Activated CD4-positive, alpha-beta T cell treated with anti-CD3 and anti-CD28 coated beads, Interleukin-2, amount 50 U/mL, for 24 hours (primary cell): ENCODE measurements at regions not wholly inside any gene's neighbourhood (a gene's known extent, or its start where the extent isn't known, plus 50 kb on each side); places are given as distances from the start of the nearest gene placed in this dataset.
"Not testable (repeated sequence)": the region's sequence is repeated elsewhere in the genome, so short reads cannot be mapped to it uniquely, and the experiment has no call there.

ENCODE experiments used
- DNase-seq, 2 donors: peaks; one replicate each; pipeline ENCODE4 v3.0.0-alpha.2; 2020; ENCODE audit warnings: low read depth in 1 of 2, low spot score in 1 of 2

- DNase-seq = no peak
Observed at GRCh38 chr1:182331387-182331786, 60.2 kb downstream of the GLUL start.

- DNase-seq = no peak
Observed at GRCh38 chr1:182330303-182330702, 61.3 kb downstream of the GLUL start.

- no peak for DNase-seq
Observed at GRCh38 chr1:182329471-182329870, 62.1 kb downstream of the GLUL start.

- no peak for DNase-seq
Observed at GRCh38 chr1:182328591-182328990, 63.0 kb downstream of the GLUL start.

GRCh38 chr1:182325339-182325738 is 66.3 kb downstream of the GLUL start:
- no peak for DNase-seq

- not testable (repeated sequence) for DNase-seq
Observed at GRCh38 chr1:182321532-182321931, 70.1 kb downstream of the GLUL start.

GRCh38 chr1:182317611-182318161 is 73.9 kb downstream of the GLUL start:
- DNase-seq = no peak

GRCh38 chr1:182316454-182316853 is 75.1 kb downstream of the GLUL start:
- not testable (repeated sequence) for DNase-seq

GRCh38 chr1:182315167-182315556 is 76.4 kb downstream of the GLUL start:
- no peak for DNase-seq

GRCh38 chr1:182309631-182310351 is 81.8 kb downstream of the GLUL start:
- no peak for DNase-seq

- DNase-seq = no peak
Observed at GRCh38 chr1:182308826-182309225, 82.8 kb downstream of the GLUL start.

- DNase-seq = not testable (repeated sequence)
Observed at GRCh38 chr1:182307486-182307885, 84.1 kb downstream of the GLUL start.

GRCh38 chr1:182305861-182306260 is 85.7 kb downstream of the GLUL start:
- no peak for DNase-seq

GRCh38 chr1:182304627-182305026 is 87.0 kb downstream of the GLUL start:
- DNase-seq = no peak

GRCh38 chr1:182304218-182304617 is 87.4 kb downstream of the GLUL start:
- DNase-seq = no peak

GRCh38 chr1:182303778-182304177 is 87.8 kb downstream of the GLUL start:
- no peak for DNase-seq

GRCh38 chr1:182301467-182302198 is 90.0 kb downstream of the GLUL start:
- DNase-seq = no peak

- DNase-seq = no peak
Observed at GRCh38 chr1:182301026-182301436, 90.6 kb downstream of the GLUL start.

- DNase-seq = no peak
Observed at GRCh38 chr1:182299728-182300616, 91.6 kb downstream of the GLUL start.

- DNase-seq = not testable (repeated sequence)
Observed at GRCh38 chr1:182299054-182299727, 92.4 kb downstream of the GLUL start.

GRCh38 chr1:182297335-182297734 is 94.3 kb downstream of the GLUL start:
- DNase-seq = no peak
